ENCODE measurements at regions not wholly inside any gene's neighbourhood (a gene's known extent, or its start where the extent isn't known, plus 50 kb on each side); places are given as distances from the start of the nearest gene placed in this dataset.
A peak's percentile ranks its signal among the peaks of the same experiment; 100 is the strongest.

DNA sequence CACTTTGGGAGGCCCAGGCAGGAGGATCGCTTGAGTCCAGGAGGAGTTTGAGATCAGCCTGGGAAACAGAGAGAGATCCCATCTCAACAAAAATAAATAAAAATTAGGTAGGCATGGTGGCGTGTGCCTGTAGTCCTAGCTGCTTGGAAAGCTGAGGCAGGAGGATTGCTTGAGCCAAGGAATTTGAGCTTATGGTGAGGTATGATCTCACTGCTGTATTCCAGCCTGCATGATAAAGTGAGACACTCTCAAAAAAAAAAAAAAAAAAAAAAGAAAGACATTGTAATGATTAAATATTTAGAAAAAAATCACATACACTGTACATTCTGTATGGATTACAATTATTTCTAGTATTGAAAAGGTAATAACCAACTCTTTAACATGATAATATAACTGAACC, 87.1 kb downstream of the SLIT2 start:
- Mint-ChIP-seq H3K4me3 (no peak overlapping the region), H3K36me3 (no peaks in the 10 kb centered on the region), H3K9me3 (peaks cover 16% of the 10 kb centered on the region), H3K4me1 (no peaks in the 10 kb centered on the region), H3K27ac (no peak overlapping the region)
- DNase-seq (ENCODE audit: low spot score in 2 of 2), result no peak
- ATAC-seq, result no peak

DNA sequence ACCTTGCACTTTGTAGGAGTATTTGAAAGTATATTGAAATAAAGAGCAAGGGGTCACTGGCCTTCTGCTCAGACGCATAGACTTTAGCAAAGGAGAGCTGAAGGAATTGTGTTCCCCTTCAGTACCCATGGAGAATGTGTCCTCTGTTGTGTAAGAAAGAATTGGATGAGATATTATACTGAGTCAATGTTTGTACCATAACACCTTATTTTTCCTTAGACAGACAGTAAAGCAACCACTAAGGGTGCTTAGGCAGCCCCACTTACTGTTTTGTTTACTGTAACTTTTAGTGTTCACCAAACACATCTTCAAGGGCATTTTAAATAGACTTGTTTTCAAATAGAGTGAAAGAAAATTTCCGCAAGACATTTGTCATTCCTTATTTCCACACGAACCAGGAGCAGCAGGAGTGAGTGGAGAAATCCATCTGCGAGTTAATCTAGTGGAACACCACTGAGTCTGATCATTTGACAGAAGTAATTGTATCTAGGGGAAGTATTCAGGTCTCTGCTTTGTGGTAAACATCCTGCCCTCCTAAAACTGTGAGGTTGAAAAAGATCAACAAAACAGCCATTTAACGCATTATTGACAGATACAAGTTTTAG, 89.5 kb downstream of the SLIT2 start:
- Mint-ChIP-seq H3K27ac (no peak overlapping the region), H3K4me1 (no peaks in the 10 kb centered on the region), H3K4me3 (no peak overlapping the region), H3K36me3 (no peaks in the 10 kb centered on the region), H3K9me3 (peaks cover 13% of the 10 kb centered on the region)
- ATAC-seq (no peak), DNase-seq (ENCODE audit: low spot score in 2 of 2) (no peak)

DNA sequence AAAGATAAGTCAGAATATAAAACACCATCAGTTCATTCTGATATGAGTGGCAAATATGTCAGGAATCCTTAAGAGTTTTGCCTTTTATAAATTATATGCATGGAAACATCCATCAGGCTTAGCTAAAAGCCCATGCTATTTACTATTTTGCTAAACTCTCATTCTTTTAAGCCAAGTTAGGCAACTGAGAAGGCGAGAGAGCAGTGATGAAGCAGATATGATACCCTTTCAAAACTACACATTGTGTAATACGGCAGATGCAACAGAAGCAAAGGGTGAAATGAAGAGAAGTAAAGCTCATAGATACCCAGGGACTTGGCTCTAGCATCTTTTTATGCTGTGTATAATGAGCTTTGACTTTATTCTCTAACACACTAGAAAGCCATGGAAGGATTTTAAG, 95.8 kb downstream of the SLIT2 start:
- ATAC-seq (no peak), DNase-seq (ENCODE audit: low spot score in 2 of 2) (no peak)
- Mint-ChIP-seq H3K36me3 (no peaks in the 10 kb centered on the region), H3K9me3 (peaks cover 5% of the 10 kb centered on the region), H3K4me1 (no peaks in the 10 kb centered on the region), H3K27ac (no peak overlapping the region), H3K4me3 (no peak overlapping the region)

DNA sequence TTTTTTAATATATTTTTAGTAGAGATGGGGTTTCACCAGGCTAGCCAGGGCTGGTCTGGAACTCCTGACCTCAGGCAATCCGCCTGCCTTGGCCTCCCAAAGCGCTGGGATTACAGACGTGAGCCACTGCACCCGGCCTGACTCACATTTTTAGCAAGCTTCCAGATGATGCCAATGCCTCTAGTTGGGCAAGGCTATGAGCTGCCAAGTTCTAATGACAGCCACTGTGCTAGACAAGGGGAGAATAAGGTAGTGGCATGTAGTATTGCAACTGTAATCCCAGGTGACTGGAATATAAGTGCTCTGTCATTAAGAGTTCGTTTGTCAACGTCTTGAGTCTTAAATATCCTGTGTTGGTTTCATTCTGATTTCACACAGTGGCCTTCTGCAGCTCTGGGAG, 96.7 kb downstream of the SLIT2 start:
- DNase-seq (ENCODE audit: low spot score in 2 of 2) (no peak), ATAC-seq (no peak)
- no peaks in the 10 kb centered on the region for H3K9me3 Mint-ChIP-seq
- no peak overlapping the region for H3K27ac Mint-ChIP-seq
- no peaks in the 10 kb centered on the region for H3K4me1 Mint-ChIP-seq
- no peaks in the 10 kb centered on the region for H3K36me3 Mint-ChIP-seq
- no peak overlapping the region for H3K4me3 Mint-ChIP-seq

DNA sequence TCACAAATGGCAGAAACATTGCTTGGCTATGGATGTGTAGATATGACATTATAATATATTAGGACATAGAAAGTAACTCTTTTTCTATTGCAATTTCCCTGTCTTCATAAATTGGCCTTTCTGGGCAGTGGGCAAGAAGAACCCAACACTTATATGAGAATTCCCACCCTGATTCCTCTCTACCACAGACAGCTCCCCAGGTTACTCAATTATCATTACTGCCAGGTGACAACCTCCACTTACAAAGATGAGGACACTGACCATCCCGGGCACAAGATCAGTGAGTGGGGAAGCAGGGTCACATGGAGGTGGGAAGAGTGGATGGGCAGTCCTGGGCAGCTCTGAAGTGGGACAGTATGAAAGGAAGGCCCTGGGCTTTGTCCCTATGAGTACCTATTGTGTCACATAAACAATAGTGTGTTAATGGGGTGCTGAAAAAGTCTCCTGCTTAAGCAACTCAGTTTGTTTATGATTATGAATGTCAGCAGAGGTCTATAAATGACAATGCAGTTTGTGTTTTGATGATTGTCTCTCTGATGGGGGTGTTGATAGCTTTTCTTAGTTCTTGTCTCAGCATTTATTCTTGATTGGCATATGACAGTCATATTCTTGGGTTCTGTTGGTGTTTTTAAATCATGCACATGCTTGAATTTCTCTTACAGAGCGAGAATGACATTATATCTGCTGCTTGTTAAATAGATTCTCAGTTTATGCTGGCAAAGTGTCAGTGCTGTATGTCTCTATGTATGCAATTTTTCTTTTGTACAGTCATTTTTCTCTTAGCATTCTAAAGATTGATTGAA, 99.9 kb downstream of the SLIT2 start:
- no peak overlapping the region for H3K27ac Mint-ChIP-seq
- DNase-seq (ENCODE audit: low spot score in 2 of 2), result no peak
- no peak overlapping the region for H3K4me3 Mint-ChIP-seq
- no peak for ATAC-seq
- H3K36me3 Mint-ChIP-seq, result no peaks in the 10 kb centered on the region
- H3K9me3 Mint-ChIP-seq, result no peaks in the 10 kb centered on the region
- no peaks in the 10 kb centered on the region for H3K4me1 Mint-ChIP-seq

DNA sequence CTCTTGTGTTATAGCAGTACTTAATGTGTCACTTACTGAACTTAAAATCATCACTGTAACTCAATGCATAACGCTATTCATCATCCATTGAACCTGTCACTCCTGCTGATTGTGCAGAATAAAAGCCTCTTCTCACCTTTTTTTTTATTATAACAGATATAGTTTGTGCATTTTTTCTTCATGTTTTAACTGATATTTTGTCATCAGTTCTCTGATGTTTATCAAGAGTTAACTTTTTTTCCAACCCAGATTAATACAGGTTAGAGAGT, 100.4 kb downstream of the SLIT2 start:
- Mint-ChIP-seq H3K4me1 (no peaks in the 10 kb centered on the region), H3K9me3 (no peaks in the 10 kb centered on the region), H3K4me3 (no peak overlapping the region), H3K36me3 (no peaks in the 10 kb centered on the region), H3K27ac (no peak overlapping the region)
- DNase-seq (ENCODE audit: low spot score in 2 of 2) (no peak), ATAC-seq (no peak)

DNA sequence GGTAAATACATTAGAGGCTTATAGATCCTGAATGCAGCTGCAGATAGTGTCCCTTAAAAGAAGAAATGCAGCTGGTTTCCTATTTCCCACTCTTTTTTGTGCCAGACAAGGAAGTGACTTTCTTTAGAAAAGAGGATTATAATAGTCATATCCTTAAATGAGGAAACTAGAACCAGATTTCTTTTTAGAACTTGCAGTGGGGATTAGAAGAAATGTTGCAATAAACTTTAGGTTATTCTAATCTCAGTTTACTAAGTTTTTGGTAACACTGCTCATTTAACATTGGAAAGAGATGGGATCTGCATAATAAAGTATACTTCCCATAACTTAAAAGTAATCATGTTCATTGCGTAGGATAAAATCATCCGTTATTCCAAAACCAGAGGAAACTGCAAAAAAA, 101.9 kb downstream of the SLIT2 start:
- no peak overlapping the region for H3K27ac Mint-ChIP-seq

DNA sequence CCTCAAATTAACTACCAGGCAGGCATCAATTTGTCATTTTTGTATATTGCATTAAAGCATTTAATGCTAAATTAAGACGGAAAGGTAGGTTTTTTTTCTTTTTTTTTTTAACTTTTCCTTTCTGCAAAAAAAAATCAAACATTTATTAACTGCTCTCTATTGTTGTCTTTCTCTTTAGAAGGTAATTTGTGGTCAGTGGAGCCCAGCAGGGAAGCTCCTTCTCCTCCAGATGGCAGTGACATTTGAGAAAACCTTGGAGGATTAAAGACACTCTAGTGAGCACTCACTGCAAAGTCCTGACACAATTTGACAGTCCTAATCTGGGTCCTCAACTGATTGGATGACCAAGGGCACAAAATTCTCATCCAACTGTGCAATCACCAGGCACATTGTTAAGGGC, 102.4 kb downstream of the SLIT2 start:
- Mint-ChIP-seq H3K4me3 (no peak overlapping the region), H3K9me3 (no peaks in the 10 kb centered on the region), H3K4me1 (no peaks in the 10 kb centered on the region), H3K36me3 (no peaks in the 10 kb centered on the region), H3K27ac (no peak overlapping the region)
- ATAC-seq (no peak), DNase-seq (ENCODE audit: low spot score in 2 of 2) (no peak)

More for the DNA sequence above, 101.9 kb downstream of the SLIT2 start:
- no peaks in the 10 kb centered on the region for H3K36me3 Mint-ChIP-seq
- no peaks in the 10 kb centered on the region for H3K4me1 Mint-ChIP-seq
- H3K9me3 Mint-ChIP-seq, result no peaks in the 10 kb centered on the region
- H3K4me3 Mint-ChIP-seq, result no peak overlapping the region
- no peak for DNase-seq (ENCODE audit: low spot score in 2 of 2)
- no peak for ATAC-seq

DNA sequence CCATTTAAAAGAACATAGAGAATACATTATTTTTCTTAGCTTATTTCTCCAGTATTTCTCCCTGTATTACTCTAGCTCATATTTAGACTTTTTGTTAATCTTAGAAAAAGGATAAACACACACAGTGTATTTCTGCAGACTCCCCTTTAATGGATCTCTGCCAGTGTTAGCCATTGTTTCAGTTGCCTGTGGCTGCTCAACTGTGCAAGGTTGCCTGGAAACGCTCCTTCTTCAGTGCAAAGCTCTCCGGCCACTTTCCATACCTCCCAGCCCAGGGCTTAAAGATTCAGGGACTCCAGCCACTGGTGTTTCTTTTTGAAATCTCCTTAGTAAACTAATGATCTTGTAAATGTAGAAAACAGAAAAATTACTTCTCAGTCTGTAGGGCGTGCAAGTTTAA, 104.9 kb downstream of the SLIT2 start:
- H3K27ac Mint-ChIP-seq, result no peak overlapping the region
- ATAC-seq, result no peak
- H3K9me3 Mint-ChIP-seq, result no peaks in the 10 kb centered on the region
- no peaks in the 10 kb centered on the region for H3K36me3 Mint-ChIP-seq
- no peaks in the 10 kb centered on the region for H3K4me1 Mint-ChIP-seq
- no peak overlapping the region for H3K4me3 Mint-ChIP-seq
- DNase-seq (ENCODE audit: low spot score in 2 of 2), result no peak

DNA sequence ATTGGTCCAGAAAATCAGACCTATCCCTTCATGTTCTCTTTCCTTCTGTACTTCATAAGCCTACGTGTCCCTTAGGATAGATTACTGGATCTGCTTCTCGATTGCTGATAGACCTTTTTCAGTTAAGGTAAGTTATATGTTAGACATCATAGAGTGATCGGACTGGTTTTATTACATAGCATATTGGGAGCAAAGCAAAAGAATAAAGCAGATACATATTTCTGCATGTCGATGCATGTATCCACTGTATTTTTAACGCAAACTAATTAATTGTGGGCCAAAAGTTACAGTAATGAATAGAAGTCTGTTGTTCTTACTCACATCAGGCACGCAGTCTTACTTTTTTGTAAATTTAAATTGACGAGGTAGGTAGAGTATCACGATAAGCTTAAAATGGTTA, 106.4 kb downstream of the SLIT2 start:
- no peaks in the 10 kb centered on the region for H3K4me1 Mint-ChIP-seq

DNA sequence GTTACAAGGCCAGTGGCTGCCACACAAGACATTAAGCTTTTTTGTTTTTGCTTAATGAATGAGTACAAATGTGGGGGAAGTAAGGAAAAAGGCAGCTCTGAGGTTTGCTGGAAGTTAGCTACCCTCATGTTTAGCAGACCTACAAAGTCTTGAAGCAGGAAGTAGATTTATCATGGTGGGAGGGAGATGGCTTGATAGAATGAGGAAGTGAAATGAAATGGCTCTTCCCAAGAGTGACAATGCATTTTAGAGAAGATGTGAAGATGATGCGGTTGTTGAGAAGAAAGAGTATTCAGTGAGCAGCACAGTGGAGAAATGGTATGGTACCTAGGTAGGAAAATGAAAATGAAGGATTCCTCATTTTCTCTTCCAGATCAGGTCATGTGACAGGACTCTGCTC, 108.0 kb downstream of the SLIT2 start:
- no peak for ATAC-seq
- no peaks in the 10 kb centered on the region for H3K9me3 Mint-ChIP-seq
- no peaks in the 10 kb centered on the region for H3K36me3 Mint-ChIP-seq
- H3K4me1 Mint-ChIP-seq, result no peaks in the 10 kb centered on the region
- no peak overlapping the region for H3K4me3 Mint-ChIP-seq
- no peak overlapping the region for H3K27ac Mint-ChIP-seq
- no peak for DNase-seq (ENCODE audit: low spot score in 2 of 2)

More for the DNA sequence above, 106.4 kb downstream of the SLIT2 start:
- Mint-ChIP-seq H3K27ac (no peak overlapping the region), H3K4me3 (no peak overlapping the region), H3K9me3 (no peaks in the 10 kb centered on the region), H3K36me3 (no peaks in the 10 kb centered on the region)
- ATAC-seq (no peak), DNase-seq (ENCODE audit: low spot score in 2 of 2) (no peak)

DNA sequence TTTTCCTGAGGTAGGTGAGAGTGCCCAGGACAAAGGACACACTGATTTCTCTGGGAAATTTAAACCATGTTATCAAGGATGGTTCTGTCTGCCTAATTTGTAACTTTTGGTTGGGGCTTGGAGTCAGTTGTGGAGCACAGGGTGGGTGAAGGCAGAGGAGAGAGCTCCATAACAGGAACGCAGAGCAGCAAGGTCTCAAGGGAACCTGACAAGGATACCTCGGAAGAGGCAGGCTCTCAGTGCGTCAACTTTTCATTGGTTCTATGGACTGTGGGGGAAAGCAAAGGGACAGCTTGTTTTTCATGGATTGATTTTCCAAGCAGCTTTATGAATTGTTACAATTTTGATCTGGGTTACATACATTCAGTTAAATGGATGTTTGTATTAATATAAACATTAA, 110.4 kb downstream of the SLIT2 start:
- Mint-ChIP-seq H3K4me3 (no peak overlapping the region), H3K9me3 (no peaks in the 10 kb centered on the region), H3K27ac (no peak overlapping the region), H3K36me3 (no peaks in the 10 kb centered on the region), H3K4me1 (no peaks in the 10 kb centered on the region)
- DNase-seq (ENCODE audit: low spot score in 2 of 2), result no peak
- no peak for ATAC-seq

DNA sequence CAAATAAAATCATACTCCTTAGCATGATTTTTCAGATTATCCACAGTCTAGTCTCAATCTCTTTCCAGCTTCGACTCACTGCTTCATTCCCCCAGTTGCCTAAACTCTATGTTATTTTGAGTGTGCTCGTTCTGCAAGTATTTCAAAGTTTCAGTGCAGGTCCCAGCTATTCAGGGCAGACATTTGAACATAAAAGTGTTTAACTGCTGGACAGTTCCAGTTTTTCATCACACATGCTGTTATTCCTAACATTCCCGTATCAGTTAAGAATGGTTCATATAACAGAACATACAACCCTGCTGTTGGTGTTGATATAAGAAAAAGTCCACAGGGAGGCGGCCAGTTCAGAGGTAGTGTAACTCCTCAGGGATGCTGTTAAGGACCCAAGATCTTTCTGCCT, 113.3 kb downstream of the SLIT2 start:
- Mint-ChIP-seq H3K9me3 (no peaks in the 10 kb centered on the region), H3K27ac (no peak overlapping the region), H3K4me1 (no peaks in the 10 kb centered on the region), H3K4me3 (no peak overlapping the region), H3K36me3 (no peaks in the 10 kb centered on the region)
- DNase-seq (ENCODE audit: low spot score in 2 of 2) (no peak), ATAC-seq (no peak)

DNA sequence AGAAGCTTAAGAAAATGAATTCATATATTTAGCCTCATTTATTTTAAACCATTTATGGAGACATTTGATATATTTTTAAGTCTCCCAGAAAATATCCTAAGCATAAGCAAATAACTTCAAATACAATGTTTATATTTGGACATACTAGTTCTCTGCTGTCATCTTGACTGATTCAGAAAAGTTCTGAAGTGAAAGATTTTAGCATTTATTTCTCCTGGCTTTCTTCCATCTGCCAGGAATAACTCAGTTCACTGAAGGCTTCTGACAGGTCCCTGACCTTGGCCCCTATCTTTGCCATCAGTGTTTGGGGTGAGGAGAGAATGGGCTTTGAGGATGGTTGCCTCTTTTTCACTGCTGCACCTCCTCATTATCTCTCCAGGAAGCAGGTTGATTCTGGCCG, 115.7 kb downstream of the SLIT2 start:
- ATAC-seq (no peak), DNase-seq (ENCODE audit: low spot score in 2 of 2) (no peak)
- H3K36me3 Mint-ChIP-seq, result no peaks in the 10 kb centered on the region
- H3K4me3 Mint-ChIP-seq, result no peak overlapping the region
- H3K4me1 Mint-ChIP-seq, result no peaks in the 10 kb centered on the region
- no peak overlapping the region for H3K27ac Mint-ChIP-seq
- no peaks in the 10 kb centered on the region for H3K9me3 Mint-ChIP-seq

DNA sequence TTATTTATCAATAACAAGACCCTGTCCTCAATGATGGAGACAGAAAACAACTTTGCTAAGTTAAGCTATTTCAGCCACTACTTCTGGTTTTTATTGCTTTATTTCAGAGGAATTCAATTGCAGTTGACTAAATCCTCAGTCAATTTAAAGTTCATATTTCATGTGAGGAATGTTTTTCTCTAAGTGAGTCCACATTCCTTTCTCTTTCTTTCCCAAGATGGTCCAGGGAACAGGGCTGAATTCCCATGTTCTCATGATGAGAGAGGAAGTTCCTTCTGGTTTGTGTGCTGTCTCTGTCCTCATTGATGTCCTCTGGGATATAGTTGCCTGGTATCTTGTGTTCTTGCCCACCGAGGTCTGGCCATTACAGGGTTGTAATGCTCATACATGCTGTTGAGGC, 117.2 kb downstream of the SLIT2 start:
- no peak overlapping the region for H3K4me3 Mint-ChIP-seq
- DNase-seq (ENCODE audit: low spot score in 2 of 2), result no peak
- no peaks in the 10 kb centered on the region for H3K9me3 Mint-ChIP-seq
- H3K4me1 Mint-ChIP-seq, result no peaks in the 10 kb centered on the region
- no peaks in the 10 kb centered on the region for H3K36me3 Mint-ChIP-seq
- H3K27ac Mint-ChIP-seq, result no peak overlapping the region
- ATAC-seq, result peak; percentile 13

DNA sequence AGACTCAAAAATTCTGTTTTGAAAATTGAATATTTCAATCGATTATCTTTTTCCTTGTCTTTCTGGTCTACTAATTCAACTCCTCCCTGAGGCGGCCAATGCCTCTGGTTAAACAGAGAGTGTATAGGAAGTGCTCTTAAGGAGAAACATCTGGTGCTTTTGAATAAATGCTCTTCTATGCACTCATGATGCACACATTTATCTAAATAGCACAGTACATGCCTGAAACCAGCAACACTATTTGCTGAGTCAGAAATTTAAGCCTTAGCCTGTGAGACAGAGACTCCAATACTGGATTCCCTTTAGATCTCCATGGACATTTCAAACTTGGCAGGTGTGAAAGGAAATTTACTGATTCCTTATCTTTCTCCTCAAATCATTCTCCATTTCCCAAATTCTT, 118.6 kb downstream of the SLIT2 start:
- H3K4me3 Mint-ChIP-seq, result no peak overlapping the region
- no peaks in the 10 kb centered on the region for H3K36me3 Mint-ChIP-seq
- no peak for DNase-seq (ENCODE audit: low spot score in 2 of 2)
- no peak for ATAC-seq
- no peaks in the 10 kb centered on the region for H3K4me1 Mint-ChIP-seq
- H3K27ac Mint-ChIP-seq, result no peak overlapping the region
- H3K9me3 Mint-ChIP-seq, result no peaks in the 10 kb centered on the region

DNA sequence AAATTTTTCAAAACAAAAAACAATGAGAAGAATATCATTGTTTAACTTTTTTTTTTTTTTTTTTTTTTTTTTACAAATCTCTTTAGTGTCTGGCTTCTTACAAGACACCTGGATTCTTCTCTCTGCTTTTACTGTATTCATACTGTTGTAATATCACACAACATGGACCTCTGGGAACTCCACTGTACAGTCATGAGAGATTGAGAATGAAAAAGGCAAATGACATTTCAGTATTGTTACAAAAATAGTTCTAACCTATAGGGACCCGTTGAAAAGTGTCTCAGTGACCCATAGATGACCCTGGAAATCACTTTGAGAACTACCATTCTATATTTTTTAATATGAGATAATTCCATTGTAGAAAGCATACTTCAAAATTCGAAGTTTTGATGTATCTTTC, 124.4 kb downstream of the SLIT2 start:
- no peak for DNase-seq (ENCODE audit: low spot score in 2 of 2)
- no peak overlapping the region for H3K4me3 Mint-ChIP-seq
- no peak for ATAC-seq
- no peaks in the 10 kb centered on the region for H3K4me1 Mint-ChIP-seq
- H3K27ac Mint-ChIP-seq, result no peak overlapping the region
- no peaks in the 10 kb centered on the region for H3K9me3 Mint-ChIP-seq
- no peaks in the 10 kb centered on the region for H3K36me3 Mint-ChIP-seq
